ENCODE measurements at regions not wholly inside any gene's neighbourhood (a gene's known extent, or its start where the extent isn't known, plus 50 kb on each side); places are given as distances from the start of the nearest gene placed in this dataset.

DNA sequence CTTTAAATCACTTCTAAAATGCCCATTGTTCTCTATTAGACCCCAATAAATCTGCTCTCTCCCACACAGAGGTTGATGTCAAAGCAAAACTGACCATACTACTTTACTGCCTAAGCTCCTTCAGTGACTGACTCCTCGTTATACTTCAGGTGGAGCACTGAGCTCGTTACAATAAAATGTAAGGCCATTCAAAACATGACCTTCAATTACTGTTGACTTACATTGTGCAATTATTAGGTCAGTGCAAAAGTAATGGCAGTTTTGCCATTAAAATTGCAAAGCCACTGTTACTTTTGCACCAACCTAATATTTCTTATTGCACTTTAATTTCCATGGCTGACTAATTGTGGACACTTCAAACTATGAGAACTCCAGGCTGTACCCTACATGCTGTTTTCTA lies 314.9 kb downstream of the MZT1 start:
- no TSS peak for BruUV-seq (replicated peaks)

DNA sequence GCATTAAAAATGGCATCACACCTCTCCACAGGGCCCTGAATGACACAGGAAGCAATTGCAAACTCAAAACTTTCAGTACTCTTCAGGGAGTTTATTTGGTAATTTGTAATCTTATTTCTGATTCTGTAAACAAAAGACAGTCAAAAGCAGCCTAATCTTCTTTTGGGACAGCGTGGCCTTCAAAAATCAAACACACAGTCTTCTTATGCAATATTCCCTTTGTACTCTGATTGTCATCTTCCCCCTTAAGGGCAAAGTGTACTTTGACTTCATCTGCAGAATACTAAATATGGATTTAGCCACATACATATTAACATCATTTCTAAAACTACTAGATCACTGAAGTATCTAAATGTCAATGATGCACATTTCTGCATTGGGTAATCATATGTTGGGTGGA lies 322.0 kb downstream of the MZT1 start:
- CTCF ChIA-PET: no interaction called here
- no peak overlapping the region for H3K4me3 Mint-ChIP-seq (ENCODE audit: unreplicated experiment)
- no TSS peak for BruUV-seq (replicated peaks)
- H3K4me1 ChIP-seq: no peaks in the 10 kb centered on the region
- H3K4me3 ChIP-seq (ENCODE audit: low read depth, low read length): no peak overlapping the region
- H3K9me3 ChIP-seq: no peaks in the 10 kb centered on the region
- TF ChIP-seq, protein P1, sequence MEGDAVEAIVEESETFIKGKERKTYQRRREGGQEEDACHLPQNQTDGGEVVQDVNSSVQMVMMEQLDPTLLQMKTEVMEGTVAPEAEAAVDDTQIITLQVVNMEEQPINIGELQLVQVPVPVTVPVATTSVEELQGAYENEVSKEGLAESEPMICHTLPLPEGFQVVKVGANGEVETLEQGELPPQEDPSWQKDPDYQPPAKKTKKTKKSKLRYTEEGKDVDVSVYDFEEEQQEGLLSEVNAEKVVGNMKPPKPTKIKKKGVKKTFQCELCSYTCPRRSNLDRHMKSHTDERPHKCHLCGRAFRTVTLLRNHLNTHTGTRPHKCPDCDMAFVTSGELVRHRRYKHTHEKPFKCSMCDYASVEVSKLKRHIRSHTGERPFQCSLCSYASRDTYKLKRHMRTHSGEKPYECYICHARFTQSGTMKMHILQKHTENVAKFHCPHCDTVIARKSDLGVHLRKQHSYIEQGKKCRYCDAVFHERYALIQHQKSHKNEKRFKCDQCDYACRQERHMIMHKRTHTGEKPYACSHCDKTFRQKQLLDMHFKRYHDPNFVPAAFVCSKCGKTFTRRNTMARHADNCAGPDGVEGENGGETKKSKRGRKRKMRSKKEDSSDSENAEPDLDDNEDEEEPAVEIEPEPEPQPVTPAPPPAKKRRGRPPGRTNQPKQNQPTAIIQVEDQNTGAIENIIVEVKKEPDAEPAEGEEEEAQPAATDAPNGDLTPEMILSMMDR (IDR thresholded peaks at IDR 0.05; ENCODE audit: insufficient read depth in 1 of 2, low read depth in 1 of 2, low read length in 1 of 2, severe bottlenecking in 1 of 2, unreplicated experiment in 1 of 2): no peak
- peaks cover 8% of the 10 kb centered on the region for H3K27me3 Mint-ChIP-seq (ENCODE audit: insufficient read depth, unreplicated experiment)
- no peak overlapping the region for H3K27ac Mint-ChIP-seq (ENCODE audit: unreplicated experiment)
- POLR2A ChIA-PET: no interaction called here
- H3K9me3 Mint-ChIP-seq (ENCODE audit: unreplicated experiment): no peaks in the 10 kb centered on the region
- no peaks in the 10 kb centered on the region for H3K36me3 ChIP-seq (ENCODE audit: control insufficient read depth, insufficient read depth, low read length)
- H3K4me1 Mint-ChIP-seq (ENCODE audit: low read depth, unreplicated experiment): no peaks in the 10 kb centered on the region
- no peaks in the 10 kb centered on the region for H3K27me3 ChIP-seq (replicated peaks; ENCODE audit: control insufficient read depth, insufficient read depth, low read length)
- no peaks in the 10 kb centered on the region for H3K36me3 Mint-ChIP-seq (ENCODE audit: insufficient read depth, unreplicated experiment)
- intact Hi-C loops (cut with micrococcal nuclease; ENCODE audit: unreplicated experiment): no loop called here
- no peak for DNase-seq

More for the DNA sequence above, 314.9 kb downstream of the MZT1 start:
- Mint-ChIP-seq H3K9me3 (ENCODE audit: unreplicated experiment) (no peaks in the 10 kb centered on the region), H3K4me3 (ENCODE audit: unreplicated experiment) (no peak overlapping the region), H3K27me3 (ENCODE audit: insufficient read depth, unreplicated experiment) (peaks cover 6% of the 10 kb centered on the region), H3K4me1 (ENCODE audit: low read depth, unreplicated experiment) (no peaks in the 10 kb centered on the region), H3K36me3 (ENCODE audit: insufficient read depth, unreplicated experiment) (no peaks in the 10 kb centered on the region), H3K27ac (ENCODE audit: unreplicated experiment) (no peak overlapping the region)
- intact Hi-C loops (cut with micrococcal nuclease; ENCODE audit: unreplicated experiment): no loop called here
- ChIA-PET CTCF (no interaction called here), POLR2A (no interaction called here)
- no peak for DNase-seq
- TF ChIP-seq, protein P1 (IDR thresholded peaks at IDR 0.05; ENCODE audit: insufficient read depth in 1 of 2, low read depth in 1 of 2, low read length in 1 of 2, severe bottlenecking in 1 of 2, unreplicated experiment in 1 of 2): no peak
- H3K27me3 ChIP-seq (replicated peaks; ENCODE audit: control insufficient read depth, insufficient read depth, low read length): no peaks in the 10 kb centered on the region; the same call in 1 of the 2 replicates
- no peaks in the 10 kb centered on the region for H3K9me3 ChIP-seq
- H3K4me3 ChIP-seq (ENCODE audit: low read depth, low read length): no peak overlapping the region
- no peaks in the 10 kb centered on the region for H3K4me1 ChIP-seq
- no peaks in the 10 kb centered on the region for H3K36me3 ChIP-seq (ENCODE audit: control insufficient read depth, insufficient read depth, low read length)

- Histone ChIP-seq H3K4me3 (ENCODE audit: low read depth, low read length) (no peak overlapping the region), H3K27me3 (replicated peaks; ENCODE audit: control insufficient read depth, insufficient read depth, low read length) (no peaks in the 10 kb centered on the region), H3K36me3 (ENCODE audit: control insufficient read depth, insufficient read depth, low read length) (no peaks in the 10 kb centered on the region), H3K4me1 (no peaks in the 10 kb centered on the region), H3K9me3 (no peaks in the 10 kb centered on the region)
- ChIA-PET CTCF (no interaction called here), POLR2A (no interaction called here)
- H3K9me3 Mint-ChIP-seq (ENCODE audit: unreplicated experiment): no peaks in the 10 kb centered on the region
- intact Hi-C loops (cut with micrococcal nuclease; ENCODE audit: unreplicated experiment): no loop called here
- H3K27ac Mint-ChIP-seq (ENCODE audit: unreplicated experiment): no peak overlapping the region
- H3K36me3 Mint-ChIP-seq (ENCODE audit: insufficient read depth, unreplicated experiment): no peaks in the 10 kb centered on the region
- no TSS peak for BruUV-seq (replicated peaks)
- no peak overlapping the region for H3K4me3 Mint-ChIP-seq (ENCODE audit: unreplicated experiment)
- no peaks in the 10 kb centered on the region for H3K4me1 Mint-ChIP-seq (ENCODE audit: low read depth, unreplicated experiment)
- TF ChIP-seq, protein P1 (IDR thresholded peaks at IDR 0.05; ENCODE audit: insufficient read depth in 1 of 2, low read depth in 1 of 2, low read length in 1 of 2, severe bottlenecking in 1 of 2, unreplicated experiment in 1 of 2): no peak
- DNase-seq: no peak
- peaks cover 9% of the 10 kb centered on the region for H3K27me3 Mint-ChIP-seq (ENCODE audit: insufficient read depth, unreplicated experiment)
Measured at GRCh38 chr13:72403396-72404010, 323.9 kb downstream of the MZT1 start.
